BJ (cell line): ENCODE measurements at regions not wholly inside any gene's neighbourhood (a gene's known extent, or its start where the extent isn't known, plus 50 kb on each side); places are given as distances from the start of the nearest gene placed in this dataset.

Experiments used
- CTCF ChIA-PET: fragments of 350-600 bp; formaldehyde crosslinking; extraction: SDS; loops from one replicate; lab custom pipeline; 2021; ENCODE audit warnings: antibody characterized with exemption, inconsistent platforms; lab: Yijun Ruan, JAX
- POLR2A ChIA-PET: fragments of 300-600 bp; sonication (Branson Sonifier 250); formaldehyde crosslinking; extraction: SDS; loops from one replicate; lab custom pipeline; 2021; ENCODE audit warnings: antibody characterized with exemption; lab: Charles Lee
- DNase-seq: peaks from one replicate; pipeline ENCODE4 v3.0.0-alpha.2; 2011; ENCODE audit warnings: low read depth
- H3K27me3 ChIP-seq: 2 replicates; pipeline ENCODE4 v1.6.0; 2011; ENCODE audit warnings: low read length; ENCODE audit not compliant: control insufficient read depth, insufficient read depth
- H3K36me3 ChIP-seq: 2 replicates; pipeline ENCODE4 v1.5.1; 2011; ENCODE audit warnings: low read length; ENCODE audit not compliant: control insufficient read depth, insufficient read depth
- H3K4me3 ChIP-seq: 2 replicates; pipeline ENCODE4 v1.5.1; 2011; ENCODE audit warnings: low read depth, mild to moderate bottlenecking, control low read depth, low read length
- CTCF ChIP-seq: IDR thresholded peaks from 2 replicates; pipeline ENCODE4 v1.5.1; 2011; ENCODE audit warnings: low read depth, mild to moderate bottlenecking, control low read depth, inconsistent platforms, low read length, moderate library complexity; ENCODE audit not compliant: insufficient read depth

GRCh38 chr10:109433434-109433833, 489.9 kb downstream of the XPNPEP1 start:
- ChIA-PET POLR2A (no interaction called here), CTCF (interaction anchor here (0.6 to 1.4 kb wide), 4 partner anchors 10 to 99 kb away, joined by 3 to 4 read pairs (median 3); no protein-coding TSS in a partner anchor)
- Histone ChIP-seq H3K36me3 (no peaks in the 10 kb centered on the region), H3K4me3 (no peak overlapping the region), H3K27me3 (no peaks in the 10 kb centered on the region)
- no peak for DNase-seq
- TF ChIP-seq CTCF = no peak

GRCh38 chr10:109432281-109432680, 491.0 kb downstream of the XPNPEP1 start:
- CTCF ChIA-PET = interaction anchor here (1.1 to 1.4 kb wide), 2 partner anchors 11 to 15 kb away, joined by 3 to 4 read pairs; no protein-coding TSS in a partner anchor
- no peak for DNase-seq
- POLR2A ChIA-PET = no interaction called here
- TF ChIP-seq CTCF = no peak
- Histone ChIP-seq H3K36me3 (no peaks in the 10 kb centered on the region), H3K27me3 (no peaks in the 10 kb centered on the region), H3K4me3 (no peak overlapping the region)

GRCh38 chr10:109430799-109431198, 492.5 kb downstream of the XPNPEP1 start:
- CTCF ChIA-PET = no interaction called here
- POLR2A ChIA-PET = no interaction called here
- Histone ChIP-seq H3K36me3 (no peaks in the 10 kb centered on the region), H3K4me3 (no peak overlapping the region), H3K27me3 (no peaks in the 10 kb centered on the region)
- TF ChIP-seq CTCF = no peak
- no peak for DNase-seq

DNA sequence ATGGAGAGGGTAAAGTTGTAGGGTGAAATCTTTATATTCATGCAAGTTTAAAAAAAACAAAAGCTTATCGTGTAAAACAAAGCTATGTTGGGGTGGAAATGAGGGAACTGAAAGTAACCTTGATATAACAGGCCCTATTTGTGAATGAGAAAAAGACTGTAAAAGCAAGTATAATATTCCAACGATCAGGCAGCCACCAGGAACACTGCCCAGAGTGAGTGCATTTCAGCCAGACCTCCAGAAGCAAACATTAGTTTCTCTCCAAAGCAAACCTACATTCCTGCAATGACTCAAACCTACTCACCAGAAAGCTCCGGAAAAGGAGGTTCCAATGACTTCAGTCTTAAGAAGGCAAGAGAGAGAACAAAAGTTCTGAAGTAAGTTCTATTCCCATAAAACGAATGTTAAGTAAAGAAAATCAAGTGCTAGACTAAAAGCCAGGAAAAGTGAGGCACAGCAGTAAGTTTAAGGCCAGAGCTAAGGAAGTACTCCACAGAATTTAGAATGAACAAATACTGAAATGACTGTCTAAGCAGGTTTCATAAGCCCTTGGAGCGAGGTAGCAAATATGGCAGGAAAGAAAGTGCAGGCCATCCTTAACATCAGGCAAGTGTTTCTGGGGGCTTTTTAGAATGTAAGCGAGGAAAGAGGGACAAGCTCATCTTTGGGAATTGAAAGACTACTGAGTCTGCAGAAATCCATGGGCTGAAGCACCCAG, 493.1 kb downstream of the XPNPEP1 start:
- POLR2A ChIA-PET = no interaction called here

More for the DNA sequence above, 493.1 kb downstream of the XPNPEP1 start:
- CTCF ChIA-PET = no interaction called here
- peak; percentile 39 for DNase-seq
- H3K27me3 ChIP-seq = no peaks in the 10 kb centered on the region
- TF ChIP-seq CTCF = no peak
- no peaks in the 10 kb centered on the region for H3K36me3 ChIP-seq
- no peak overlapping the region for H3K4me3 ChIP-seq
